ENCODE measurements at regions not wholly inside any gene's neighbourhood (a gene's known extent, or its start where the extent isn't known, plus 50 kb on each side); places are given as distances from the start of the nearest gene placed in this dataset.
"Not testable (repeated sequence)": the region's sequence is repeated elsewhere in the genome, so short reads cannot be mapped to it uniquely, and the experiment has no call there.

GRCh38 chr3:34864011-34864410, 775.3 kb upstream of the ARPP21 start:
- no peak overlapping the region for H3K4me3 ChIP-seq (ENCODE audit: low read depth, low read length)
- no peak for DNase-seq (ENCODE audit: low read depth)

- no peak overlapping the region for H3K4me3 ChIP-seq (ENCODE audit: low read depth, low read length)
- no peak for DNase-seq (ENCODE audit: low read depth)
Observed at GRCh38 chr3:34865346-34865745, 774.0 kb upstream of the ARPP21 start.

DNA sequence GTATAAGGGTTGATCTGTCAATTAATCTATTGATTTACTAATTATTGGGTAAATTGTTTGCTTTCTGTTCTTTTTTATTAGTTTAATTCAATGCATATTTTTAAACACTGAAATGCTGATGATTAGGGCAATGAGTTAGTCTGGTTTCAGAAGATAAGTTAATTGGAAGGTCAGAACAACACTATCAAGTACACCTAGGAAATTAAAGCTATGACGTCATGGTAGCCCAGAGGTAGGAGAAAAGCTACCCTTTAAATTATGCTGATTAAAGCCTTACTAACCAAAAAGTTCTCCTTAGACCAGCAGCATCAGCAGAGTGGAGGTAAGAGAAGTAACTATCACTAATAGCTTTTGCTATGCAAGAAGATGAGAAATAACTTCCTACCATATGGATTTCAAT, 770.4 kb upstream of the ARPP21 start:
- DNase-seq (ENCODE audit: low read depth) = no peak
- H3K4me3 ChIP-seq (ENCODE audit: low read depth, low read length) = no peak overlapping the region

DNA sequence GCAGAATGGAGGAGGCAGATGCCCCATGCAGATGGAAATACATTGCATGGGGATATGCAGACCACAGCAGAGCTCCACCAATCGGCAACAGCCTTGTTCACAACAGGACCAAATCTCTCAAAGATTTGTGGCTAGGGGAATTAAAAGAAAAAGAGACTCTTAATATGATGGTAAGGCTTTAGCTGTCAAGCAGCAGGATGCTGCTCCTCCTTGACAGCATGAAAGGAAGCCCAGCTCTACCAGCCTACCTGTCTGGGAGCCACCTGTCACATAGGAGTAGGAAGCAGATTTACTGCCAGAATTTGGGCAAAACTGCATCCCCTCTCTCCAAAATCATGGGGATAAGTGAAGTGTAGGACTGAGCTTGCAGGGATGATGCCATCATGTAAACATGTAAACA, 769.6 kb upstream of the ARPP21 start:
- no peak overlapping the region for H3K4me3 ChIP-seq (ENCODE audit: low read depth, low read length)
- DNase-seq (ENCODE audit: low read depth) = no peak

GRCh38 chr3:34872406-34872805, 766.9 kb upstream of the ARPP21 start:
- H3K4me3 ChIP-seq (ENCODE audit: low read depth, low read length) = no peak overlapping the region
- DNase-seq (ENCODE audit: low read depth) = no peak

- no peak overlapping the region for H3K4me3 ChIP-seq (ENCODE audit: low read depth, low read length)
- no peak for DNase-seq (ENCODE audit: low read depth)
Observed at GRCh38 chr3:34876997-34877396, 762.3 kb upstream of the ARPP21 start.

DNA sequence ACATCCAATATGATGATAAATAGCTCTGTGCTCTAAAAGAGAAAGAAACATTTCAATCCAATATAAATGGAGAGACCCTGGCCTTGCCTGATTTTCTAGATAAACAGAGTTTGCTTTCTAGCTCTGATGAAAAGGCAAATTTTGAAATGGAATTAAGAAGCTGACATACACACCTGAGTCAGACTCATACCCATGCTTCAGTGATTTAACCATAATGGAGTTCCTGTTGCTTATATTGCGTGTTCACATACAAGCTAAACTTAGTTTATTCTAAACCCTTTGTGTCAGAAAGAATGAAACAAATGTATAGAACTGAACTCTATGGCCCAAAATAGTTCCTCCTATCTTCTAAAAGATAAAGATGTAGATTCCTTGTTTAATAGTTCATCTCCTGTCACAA, 760.8 kb upstream of the ARPP21 start:
- no peak overlapping the region for H3K4me3 ChIP-seq (ENCODE audit: low read depth, low read length)
- no peak for DNase-seq (ENCODE audit: low read depth)

DNA sequence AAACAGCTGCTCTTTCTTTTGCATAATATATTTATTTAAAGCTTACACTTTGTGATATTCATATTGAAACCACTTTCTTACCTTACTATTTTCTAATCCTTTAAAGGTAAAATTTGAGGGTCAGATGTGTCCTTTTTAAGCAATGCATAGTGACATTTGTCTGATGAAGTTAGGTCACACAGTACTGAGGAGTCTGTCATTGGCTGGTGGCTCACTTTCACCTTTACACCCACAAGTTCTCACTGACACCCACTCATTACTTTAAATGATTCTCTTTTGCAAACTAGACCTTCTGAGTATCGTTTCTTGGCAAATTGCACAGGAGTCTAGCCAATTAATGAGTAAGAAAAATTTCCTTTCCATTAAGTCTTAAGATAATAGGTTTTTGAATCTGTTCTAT, 758.3 kb upstream of the ARPP21 start:
- H3K4me3 ChIP-seq (ENCODE audit: low read depth, low read length) = no peak overlapping the region
- no peak for DNase-seq (ENCODE audit: low read depth)

- DNase-seq (ENCODE audit: low read depth) = no peak
Observed at GRCh38 chr3:34882764-34883163, 756.6 kb upstream of the ARPP21 start.

DNA sequence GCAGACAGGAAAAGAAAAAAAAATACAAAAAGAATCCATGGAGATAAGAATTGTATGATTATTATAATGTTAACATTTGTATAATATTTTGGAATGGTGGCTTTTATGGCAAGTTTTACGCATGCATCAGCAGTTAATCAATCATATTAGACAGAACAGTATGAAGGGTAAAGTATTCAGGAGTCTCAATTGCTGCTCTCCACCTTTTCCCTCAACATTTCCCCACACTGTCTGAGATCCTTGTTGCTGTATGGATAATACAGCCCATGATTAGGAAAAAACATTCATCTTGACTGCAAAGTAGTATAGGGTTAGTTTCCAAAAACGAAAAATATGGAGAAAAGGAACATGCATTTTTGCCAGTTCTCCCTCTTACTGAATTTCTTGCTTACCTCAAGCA, 755.3 kb upstream of the ARPP21 start:
- no peak for DNase-seq (ENCODE audit: low read depth)

More at GRCh38 chr3:34882764-34883163, 756.6 kb upstream of the ARPP21 start:
- no peak overlapping the region for H3K4me3 ChIP-seq (ENCODE audit: low read depth, low read length)

GRCh38 chr3:34886443-34886842, 752.9 kb upstream of the ARPP21 start:
- no peak overlapping the region for H3K4me3 ChIP-seq (ENCODE audit: low read depth, low read length)
- no peak for DNase-seq (ENCODE audit: low read depth)

More for the DNA sequence above, 755.3 kb upstream of the ARPP21 start:
- no peak overlapping the region for H3K4me3 ChIP-seq (ENCODE audit: low read depth, low read length)

- DNase-seq (ENCODE audit: low read depth) = no peak
- no peak overlapping the region for H3K4me3 ChIP-seq (ENCODE audit: low read depth, low read length)
Observed at GRCh38 chr3:34889641-34890040, 749.7 kb upstream of the ARPP21 start.

DNA sequence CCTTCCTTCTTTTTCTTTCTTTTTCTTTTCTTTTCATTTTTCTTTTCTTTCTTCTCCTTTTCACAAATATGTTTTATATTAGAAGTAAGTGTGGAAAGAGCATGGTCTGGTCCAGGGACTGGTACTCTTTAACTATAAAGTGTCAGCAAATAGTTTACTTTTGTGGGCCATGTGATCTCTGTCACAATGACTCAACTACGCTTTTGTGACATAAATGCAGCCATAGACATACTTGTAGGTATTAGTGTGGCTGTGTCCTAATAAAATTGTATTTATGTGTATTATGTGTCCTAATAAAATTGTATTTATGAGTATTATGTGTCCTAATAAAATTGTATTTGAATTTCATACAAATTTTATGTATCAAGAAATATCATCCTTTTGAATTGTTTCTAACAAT, 749.1 kb upstream of the ARPP21 start:
- no peak overlapping the region for H3K4me3 ChIP-seq (ENCODE audit: low read depth, low read length)
- no peak for DNase-seq (ENCODE audit: low read depth)

GRCh38 chr3:34891941-34892340, 747.4 kb upstream of the ARPP21 start:
- no peak overlapping the region for H3K4me3 ChIP-seq (ENCODE audit: low read depth, low read length)
- DNase-seq (ENCODE audit: low read depth) = no peak

- no peak for DNase-seq (ENCODE audit: low read depth)
- H3K4me3 ChIP-seq (ENCODE audit: low read depth, low read length) = no peak overlapping the region
Observed at GRCh38 chr3:34895841-34896240, 743.5 kb upstream of the ARPP21 start.

DNA sequence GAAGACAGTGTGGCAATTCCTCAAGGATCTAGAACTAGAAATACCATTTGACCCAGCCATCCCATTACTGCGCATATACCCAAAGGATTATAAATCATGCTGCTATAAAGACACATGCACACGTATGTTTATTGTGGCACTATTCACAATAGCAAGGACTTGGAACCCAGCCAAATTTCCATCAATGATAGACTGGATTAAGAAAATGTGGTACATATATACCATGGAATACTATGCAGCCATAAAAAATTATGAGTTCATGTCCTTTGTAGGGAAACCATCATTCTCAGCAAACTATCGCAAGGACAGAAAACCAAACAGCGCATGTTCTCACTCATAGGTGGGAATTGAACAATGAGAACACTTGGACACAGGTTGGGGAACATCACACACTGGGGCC, 729.6 kb upstream of the ARPP21 start:
- DNase-seq (ENCODE audit: low read depth); H3K4me3 ChIP-seq (ENCODE audit: low read depth, low read length): not testable (repeated sequence)

- no peak overlapping the region for H3K4me3 ChIP-seq (ENCODE audit: low read depth, low read length)
- DNase-seq (ENCODE audit: low read depth) = no peak
Observed at GRCh38 chr3:34919025-34919424, 720.3 kb upstream of the ARPP21 start.

- no peak overlapping the region for H3K4me3 ChIP-seq (ENCODE audit: low read depth, low read length)
- DNase-seq (ENCODE audit: low read depth) = no peak
Observed at GRCh38 chr3:34920806-34921205, 718.5 kb upstream of the ARPP21 start.

DNA sequence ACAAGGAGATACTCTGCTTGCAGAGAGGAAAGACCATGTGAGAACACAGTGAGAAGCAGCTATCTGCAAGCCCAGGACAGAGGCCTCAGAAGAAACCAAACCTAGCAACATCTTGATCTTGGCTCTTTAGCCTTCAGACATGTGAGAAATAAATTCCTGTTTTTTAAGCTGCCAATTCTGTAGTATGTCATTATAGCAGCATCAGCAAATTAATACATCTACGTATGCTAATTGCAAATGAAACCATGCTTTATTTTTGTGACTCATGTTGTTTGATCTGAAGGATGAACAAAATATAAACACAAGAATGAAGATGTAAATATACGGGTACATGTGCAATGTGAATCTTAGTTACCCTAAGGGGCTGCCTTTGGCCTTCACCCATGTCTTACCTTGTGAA, 714.4 kb upstream of the ARPP21 start:
- no peak overlapping the region for H3K4me3 ChIP-seq (ENCODE audit: low read depth, low read length)
- no peak for DNase-seq (ENCODE audit: low read depth)

- no peak for DNase-seq (ENCODE audit: low read depth)
- no peak overlapping the region for H3K4me3 ChIP-seq (ENCODE audit: low read depth, low read length)
Observed at GRCh38 chr3:34925851-34926250, 713.5 kb upstream of the ARPP21 start.

- H3K4me3 ChIP-seq (ENCODE audit: low read depth, low read length) = no peak overlapping the region
- DNase-seq (ENCODE audit: low read depth) = no peak
Observed at GRCh38 chr3:34929036-34929435, 710.3 kb upstream of the ARPP21 start.

DNA sequence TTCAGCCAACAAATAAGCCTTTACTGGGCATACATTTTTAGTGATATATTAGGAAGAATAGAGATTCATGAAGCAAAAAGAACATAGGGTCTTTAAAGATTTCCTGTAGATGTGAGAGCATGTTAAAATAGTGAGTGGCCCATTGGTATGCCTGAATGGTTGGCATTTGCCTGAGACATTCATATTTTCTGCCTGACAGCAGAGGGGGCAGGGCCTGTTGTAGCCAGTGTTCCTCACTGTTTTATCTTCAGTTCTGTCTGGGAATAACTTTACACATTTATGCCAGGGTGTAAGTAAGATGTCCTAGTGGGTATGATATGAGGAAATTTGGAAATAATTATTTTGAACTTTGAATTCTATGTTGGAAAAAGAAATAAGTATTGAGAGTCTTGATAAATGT, 704.7 kb upstream of the ARPP21 start:
- H3K4me3 ChIP-seq (ENCODE audit: low read depth, low read length) = no peak overlapping the region
- no peak for DNase-seq (ENCODE audit: low read depth)

Data from skeletal muscle cell (primary cell).